GM19239 (cell line): ENCODE measurements at regions not wholly inside any gene's neighbourhood (a gene's known extent, or its start where the extent isn't known, plus 50 kb on each side); places are given as distances from the start of the nearest gene placed in this dataset.

Experiments
- DNase-seq: peaks from one replicate; pipeline ENCODE4 v3.0.0; 2011; ENCODE audit warnings: low spot score; ENCODE audit not compliant: insufficient read length
- FAIRE-seq: peaks from 2 replicates; lab custom pipeline; 2011; peaks lifted over from hg19 to GRCh38; lab: Jason Lieb, UNC

- DNase-seq (no peak), FAIRE-seq (no peak)
Measured at GRCh38 chr17:71316176-71316897, 804.5 kb upstream of the SOX9 start.

GRCh38 chr17:71320009-71320796 lies 800.6 kb upstream of the SOX9 start:
- DNase-seq (no peak), FAIRE-seq (no peak)

GRCh38 chr17:71325117-71325516 lies 795.7 kb upstream of the SOX9 start:
- no peak for FAIRE-seq
- DNase-seq: no peak

- FAIRE-seq (no peak), DNase-seq (no peak)
Measured at GRCh38 chr17:71325886-71326285, 794.9 kb upstream of the SOX9 start.

GRCh38 chr17:71327376-71328059 lies 793.3 kb upstream of the SOX9 start:
- FAIRE-seq: no peak
- no peak for DNase-seq

GRCh38 chr17:71329310-71330098 lies 791.3 kb upstream of the SOX9 start:
- DNase-seq: no peak
- FAIRE-seq: no peak

- DNase-seq (no peak), FAIRE-seq (no peak)
Measured at GRCh38 chr17:71330099-71330375, 790.8 kb upstream of the SOX9 start.

- DNase-seq (no peak), FAIRE-seq (no peak)
Measured at GRCh38 chr17:71331754-71332325, 789.0 kb upstream of the SOX9 start.

- DNase-seq (no peak), FAIRE-seq (no peak)
Measured at GRCh38 chr17:71334048-71334751, 786.6 kb upstream of the SOX9 start.

GRCh38 chr17:71335212-71335611 lies 785.6 kb upstream of the SOX9 start:
- FAIRE-seq (no peak), DNase-seq (no peak)

- FAIRE-seq (no peak), DNase-seq (no peak)
Measured at GRCh38 chr17:71337938-71338337, 782.9 kb upstream of the SOX9 start.

- no peak for FAIRE-seq
- DNase-seq: no peak
Measured at GRCh38 chr17:71338396-71338795, 782.4 kb upstream of the SOX9 start.

- FAIRE-seq: no peak
- DNase-seq: no peak
Measured at GRCh38 chr17:71339206-71339605, 781.6 kb upstream of the SOX9 start.

GRCh38 chr17:71342737-71343136 lies 778.1 kb upstream of the SOX9 start:
- FAIRE-seq (no peak), DNase-seq (no peak)

GRCh38 chr17:71349908-71350600 lies 770.8 kb upstream of the SOX9 start:
- DNase-seq (no peak), FAIRE-seq (no peak)

GRCh38 chr17:71360301-71360700 lies 760.5 kb upstream of the SOX9 start:
- DNase-seq (no peak), FAIRE-seq (no peak)

GRCh38 chr17:71361656-71362450 lies 759.0 kb upstream of the SOX9 start:
- DNase-seq (no peak), FAIRE-seq (no peak)

- DNase-seq (no peak), FAIRE-seq (no peak)
Measured at GRCh38 chr17:71363661-71364060, 757.2 kb upstream of the SOX9 start.
